Femur (tissue), 1 donor: ENCODE measurements at regions not wholly inside any gene's neighbourhood (a gene's known extent, or its start where the extent isn't known, plus 50 kb on each side); places are given as distances from the start of the nearest gene placed in this dataset.

Source experiments
- DNase-seq: peaks from one replicate; pipeline ENCODE4 v3.0.0-alpha.2; 2017

DNA sequence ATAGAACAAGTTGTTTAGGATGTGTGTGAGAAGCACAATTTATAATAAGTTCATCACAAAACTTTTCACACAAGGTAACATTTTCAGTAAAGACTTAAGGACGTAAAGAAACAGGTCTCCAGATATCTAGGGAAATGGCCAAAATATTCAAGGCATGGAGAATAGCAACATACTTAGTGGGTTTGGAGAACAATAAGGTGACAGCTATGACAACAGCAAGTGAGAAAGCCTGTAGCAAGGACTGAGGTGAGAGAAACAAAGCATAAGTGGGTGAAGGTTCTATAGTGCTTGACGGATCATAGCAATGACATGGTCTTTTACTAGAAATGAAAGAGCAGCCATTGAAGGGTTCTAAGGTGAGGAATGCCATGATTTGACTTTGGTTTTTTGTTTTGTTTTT is 1337.3 kb downstream of the PCDH18 start:
- DNase-seq = no peak

DNA sequence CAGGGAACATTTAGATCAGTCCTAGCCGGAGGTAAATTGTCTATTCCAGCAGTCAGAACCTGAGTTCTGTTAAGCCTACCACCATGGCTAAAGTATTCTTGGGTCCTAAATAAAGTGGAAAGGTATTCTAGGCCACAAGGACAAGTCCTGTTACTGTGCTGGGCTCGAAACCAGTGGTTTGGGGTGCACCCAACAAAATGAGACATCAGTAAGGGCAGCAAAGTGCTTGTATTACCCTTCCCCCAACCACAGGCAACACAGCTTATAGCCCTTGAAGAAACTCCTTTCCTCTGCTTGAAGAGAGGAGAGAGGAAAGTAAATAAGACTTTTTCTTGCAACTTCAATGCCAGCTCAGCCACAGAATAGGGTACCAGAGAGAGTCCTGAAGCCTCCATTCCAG is 1345.6 kb downstream of the PCDH18 start:
- DNase-seq = no peak

DNA sequence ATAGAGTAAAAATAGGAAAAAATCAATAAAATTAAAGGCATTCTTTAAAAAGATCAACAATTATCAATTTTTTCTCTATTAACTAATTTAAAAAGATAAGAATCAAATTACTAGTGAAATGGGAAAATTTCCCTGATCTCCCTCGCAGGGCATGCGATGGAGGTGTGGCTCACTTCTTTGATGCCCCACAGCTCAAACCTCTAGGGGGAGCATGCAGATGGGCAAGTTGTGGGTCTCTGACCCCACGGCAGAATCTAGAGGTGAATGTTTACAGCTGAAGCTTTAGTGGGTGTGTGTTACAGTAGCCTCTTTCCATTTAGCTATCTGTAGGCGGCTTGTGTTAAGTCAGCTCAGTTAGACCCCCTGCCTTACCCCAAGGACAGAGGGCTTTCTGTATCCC is 1348.8 kb downstream of the PCDH18 start:
- DNase-seq = no peak

DNA sequence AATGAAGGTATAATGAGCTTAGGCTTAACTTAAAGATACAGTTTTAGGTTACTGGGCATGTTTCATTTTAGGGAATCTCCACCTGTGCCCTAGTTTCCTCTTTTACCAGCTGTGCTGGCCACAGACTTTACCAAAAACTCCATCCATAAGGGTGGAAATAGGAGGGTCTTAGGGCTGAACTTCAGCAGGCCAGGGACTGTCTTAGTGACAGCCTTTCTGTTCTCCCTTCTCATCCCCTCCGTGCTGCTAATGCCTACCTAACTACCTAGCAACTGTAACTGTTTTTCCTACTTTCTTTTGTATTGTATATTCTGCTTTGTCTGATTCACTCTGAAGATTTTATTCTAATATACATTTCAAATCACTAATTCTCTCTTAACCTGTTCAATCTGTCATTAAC is 1375.3 kb downstream of the PCDH18 start:
- DNase-seq = no peak

DNA sequence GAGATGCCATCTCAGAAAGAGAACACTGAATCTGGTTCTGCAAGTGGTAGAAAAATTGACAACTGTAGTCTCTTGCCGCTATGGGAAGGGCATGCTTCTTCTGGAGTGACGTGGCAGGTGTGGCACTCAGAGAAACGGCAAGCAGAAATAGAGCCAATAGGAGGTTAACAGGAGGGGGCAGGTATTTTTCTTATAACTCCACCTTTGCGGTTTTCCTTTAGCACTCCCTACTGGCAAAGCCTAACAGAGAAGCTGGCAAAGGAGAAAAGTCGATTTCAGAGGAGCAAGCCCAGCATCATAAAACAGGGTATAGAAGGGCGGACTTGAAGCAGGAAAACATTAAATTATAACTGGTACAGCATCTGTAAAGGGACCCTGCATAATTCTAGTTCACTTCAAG is 1382.2 kb downstream of the PCDH18 start:
- no peak for DNase-seq

DNA sequence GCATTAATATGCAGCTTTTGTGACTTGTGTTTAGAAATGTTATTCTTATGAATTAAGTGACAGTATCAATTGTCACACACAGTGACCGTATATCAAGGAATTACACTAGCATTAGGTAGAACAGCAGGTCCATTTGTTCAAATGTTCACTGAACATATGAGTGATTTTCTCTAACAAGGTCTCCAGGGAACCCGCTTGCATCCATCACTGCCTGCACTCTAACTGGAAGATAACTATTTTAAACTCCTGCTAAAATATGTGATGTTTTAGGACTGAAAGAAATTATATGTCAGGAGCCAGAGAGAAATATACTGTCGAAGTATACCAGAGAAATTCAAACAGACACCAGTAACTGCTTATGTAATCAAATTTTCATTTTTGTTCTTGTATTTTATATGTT is 1395.7 kb downstream of the PCDH18 start:
- no peak for DNase-seq

DNA sequence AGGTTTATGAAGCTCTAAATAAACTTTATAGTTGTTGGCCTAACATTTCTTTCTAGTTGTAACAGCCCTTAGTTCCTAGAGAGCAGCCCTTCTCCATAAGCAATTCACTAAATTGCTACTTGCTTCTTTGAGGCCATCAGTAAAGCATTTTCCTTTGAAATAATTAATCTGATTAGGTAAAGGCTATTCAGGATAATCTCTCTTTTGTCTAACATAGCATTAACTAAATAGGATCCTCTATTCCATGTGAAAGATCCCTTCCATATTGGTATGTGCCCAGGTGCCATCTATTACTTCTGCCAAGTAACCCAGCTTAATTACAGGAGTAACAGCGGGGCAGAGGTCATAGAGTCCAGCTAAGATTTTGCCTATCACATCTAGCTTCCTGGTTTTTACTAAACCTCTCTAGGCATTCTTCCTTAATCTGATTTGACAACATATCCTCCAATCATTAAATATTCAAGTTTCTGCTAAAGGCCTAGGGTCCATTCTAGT is 1408.0 kb downstream of the PCDH18 start:
- DNase-seq = no peak

DNA sequence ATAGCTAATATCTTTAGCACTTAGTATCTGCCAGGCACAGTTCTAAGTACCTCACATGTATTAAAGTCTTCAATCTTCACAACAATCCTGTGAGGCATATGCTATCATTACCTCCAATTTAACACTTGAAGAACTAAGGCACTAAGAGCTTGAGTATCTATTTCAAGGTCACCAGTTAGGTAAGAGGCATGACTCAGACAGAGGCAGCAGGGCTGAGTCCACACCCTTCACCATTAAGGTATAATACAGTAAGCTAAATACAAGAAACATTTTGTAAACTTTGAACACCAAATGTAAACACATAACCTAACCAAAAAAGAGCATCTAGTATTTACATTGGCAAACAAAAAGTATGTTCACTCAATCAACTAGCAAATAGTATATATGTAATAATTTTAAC is 1410.9 kb downstream of the PCDH18 start:
- no peak for DNase-seq

DNA sequence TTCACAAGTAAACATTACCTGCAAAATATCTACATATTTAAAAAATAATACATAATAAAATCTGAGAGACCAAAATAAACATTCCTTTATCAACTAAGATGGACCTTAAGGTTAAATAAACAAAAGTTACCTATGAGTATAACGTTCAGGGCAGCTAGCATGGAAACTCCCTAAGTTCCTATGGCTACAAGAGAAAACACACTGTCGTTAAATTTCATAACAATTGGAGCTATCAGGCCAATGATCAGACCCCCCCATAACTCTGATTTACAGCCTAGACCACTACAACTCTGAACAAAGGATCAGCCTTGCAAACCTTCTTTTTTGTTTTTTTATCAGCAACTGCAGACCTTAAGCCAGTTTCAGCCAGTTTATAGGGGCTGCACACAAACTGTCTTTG is 1418.4 kb downstream of the PCDH18 start:
- DNase-seq = no peak

DNA sequence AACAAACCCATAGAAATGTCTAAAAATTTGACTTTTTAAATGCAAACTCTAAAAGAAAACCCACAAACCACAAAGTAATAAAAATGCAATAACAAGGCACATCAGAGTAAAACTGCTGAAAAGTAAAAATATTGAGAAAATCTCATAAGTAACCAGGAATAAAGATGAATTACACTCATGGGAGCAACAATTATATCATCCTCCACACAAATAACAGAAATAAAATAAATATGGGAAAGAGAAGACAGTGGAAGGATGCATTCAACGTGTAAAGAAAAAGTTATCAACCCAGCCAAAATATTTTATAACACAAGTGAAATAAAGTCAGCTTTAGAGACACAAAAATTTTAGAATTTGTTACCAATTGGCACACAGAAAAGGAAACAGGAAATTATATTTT is 1420.2 kb downstream of the PCDH18 start:
- no peak for DNase-seq

DNA sequence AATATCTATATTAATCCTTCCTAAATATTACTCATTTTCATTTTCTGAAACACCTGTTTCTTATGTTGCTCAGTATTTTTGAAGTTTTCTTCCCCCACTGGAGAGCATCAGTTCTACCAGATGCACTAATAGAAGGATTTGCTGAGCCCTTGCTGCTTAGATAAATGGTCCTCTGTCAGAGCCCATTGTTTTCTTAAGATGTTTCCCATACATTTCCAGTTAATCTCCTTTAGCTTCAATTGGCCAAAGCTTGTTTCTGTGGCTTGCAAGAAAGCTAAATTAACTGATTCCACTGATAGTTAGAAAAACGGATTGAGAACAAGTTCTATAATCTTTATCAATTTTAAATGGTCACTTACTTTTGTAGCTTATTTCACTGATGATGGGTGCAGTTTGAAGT is 1425.5 kb downstream of the PCDH18 start:
- no peak for DNase-seq

DNA sequence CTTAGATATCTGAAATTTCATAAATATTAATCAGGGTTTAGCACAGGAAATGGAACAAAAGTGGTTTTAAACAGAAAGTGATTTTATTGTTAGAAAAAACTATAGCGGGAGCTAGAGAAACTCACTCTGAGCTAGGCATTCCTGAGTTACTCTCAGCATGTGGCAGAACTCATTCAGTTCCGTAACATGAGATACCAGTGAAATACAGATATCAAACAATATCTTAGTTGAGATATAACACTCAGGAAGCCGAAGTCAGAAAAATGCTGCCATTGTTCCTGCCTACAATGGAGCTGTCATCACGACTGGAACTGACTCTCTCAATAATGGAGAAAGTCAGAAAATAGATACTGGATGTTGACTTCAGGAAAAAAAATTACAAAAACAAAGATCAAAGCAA is 1428.7 kb downstream of the PCDH18 start:
- no peak for DNase-seq

DNA sequence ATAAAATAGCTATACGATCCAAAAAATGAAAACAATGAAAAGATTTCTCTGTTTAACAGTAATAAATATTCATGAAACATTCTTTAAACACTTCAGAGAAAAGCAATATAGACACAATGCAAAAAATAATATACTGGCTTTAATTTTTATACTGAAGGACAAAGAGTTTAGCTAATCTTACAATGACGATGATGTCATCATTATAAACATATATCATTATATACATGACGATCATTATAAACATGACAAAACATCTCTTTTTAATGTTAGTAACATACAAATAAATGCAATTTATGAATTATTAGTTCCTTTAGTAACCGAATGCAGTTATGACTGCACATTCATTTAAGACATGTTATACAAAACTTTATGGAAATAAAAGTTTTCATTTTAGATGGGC is 1434.6 kb downstream of the PCDH18 start:
- DNase-seq = no peak

DNA sequence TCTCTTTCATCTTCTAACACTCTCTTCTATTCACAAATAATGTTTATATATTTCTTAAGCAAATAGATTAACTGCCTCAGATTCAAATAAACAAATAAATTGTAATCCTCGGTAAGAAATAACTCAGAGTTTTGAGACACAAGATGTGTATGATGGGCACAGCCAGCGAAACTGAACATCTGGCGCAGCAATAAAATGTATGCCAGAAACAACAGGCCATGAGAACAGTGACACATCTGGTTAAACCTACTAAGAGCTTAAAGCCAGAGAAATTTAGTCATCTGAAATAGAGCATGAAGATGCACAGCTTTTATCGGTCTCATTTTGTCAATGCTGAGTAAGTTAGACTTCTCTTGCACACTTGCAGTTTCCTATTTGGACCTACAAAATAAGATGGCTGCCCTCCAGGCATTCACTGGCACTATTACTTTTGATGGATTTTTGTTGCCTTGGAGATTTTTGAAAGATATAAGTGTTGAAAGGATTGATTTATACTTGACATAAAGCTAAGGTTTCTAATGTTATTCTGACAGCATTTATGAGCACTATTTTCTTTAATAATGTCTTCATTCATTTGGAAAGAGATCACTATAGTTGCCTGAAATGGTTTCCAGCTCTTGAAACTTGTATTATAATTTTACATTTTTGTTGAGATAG is 1444.0 kb downstream of the PCDH18 start:
- DNase-seq = peak; percentile 30

DNA sequence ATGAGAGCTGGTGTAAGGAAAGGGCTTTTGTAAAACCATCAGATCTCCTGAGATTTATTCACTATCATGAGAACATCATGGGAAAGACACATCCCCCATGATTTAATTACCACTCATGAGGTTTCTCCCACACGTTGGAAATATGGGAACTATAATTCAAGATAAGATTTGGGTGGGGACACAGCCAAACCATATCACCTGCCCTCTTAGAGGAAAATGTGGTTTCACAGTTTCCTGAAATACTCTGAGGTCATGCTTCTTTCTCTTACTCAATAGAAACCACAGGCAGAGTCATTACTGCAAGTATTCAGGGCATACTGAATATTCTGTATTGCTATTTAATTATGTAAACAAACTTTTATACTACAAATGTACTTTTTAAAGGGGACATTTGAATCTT is 1453.3 kb downstream of the PCDH18 start:
- no peak for DNase-seq

DNA sequence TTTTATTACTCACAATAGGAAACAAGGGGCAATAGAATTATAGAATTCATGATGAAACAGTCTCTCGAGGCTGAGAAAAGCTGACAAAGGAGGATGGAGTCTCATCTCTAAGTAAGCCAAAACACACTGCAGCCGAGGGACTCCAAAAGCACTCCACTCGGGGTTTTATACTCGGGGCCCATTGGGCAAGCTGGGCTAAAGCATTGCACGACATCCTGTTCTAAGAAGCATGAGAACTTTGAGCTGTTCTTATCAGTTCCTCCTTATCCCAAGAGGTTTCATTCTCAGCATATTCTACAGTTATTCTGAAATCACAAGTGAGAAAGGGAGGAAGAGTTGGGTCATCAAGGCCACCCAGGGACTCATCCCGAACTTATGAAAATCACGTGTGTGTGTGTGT is 1475.5 kb downstream of the PCDH18 start:
- no peak for DNase-seq

DNA sequence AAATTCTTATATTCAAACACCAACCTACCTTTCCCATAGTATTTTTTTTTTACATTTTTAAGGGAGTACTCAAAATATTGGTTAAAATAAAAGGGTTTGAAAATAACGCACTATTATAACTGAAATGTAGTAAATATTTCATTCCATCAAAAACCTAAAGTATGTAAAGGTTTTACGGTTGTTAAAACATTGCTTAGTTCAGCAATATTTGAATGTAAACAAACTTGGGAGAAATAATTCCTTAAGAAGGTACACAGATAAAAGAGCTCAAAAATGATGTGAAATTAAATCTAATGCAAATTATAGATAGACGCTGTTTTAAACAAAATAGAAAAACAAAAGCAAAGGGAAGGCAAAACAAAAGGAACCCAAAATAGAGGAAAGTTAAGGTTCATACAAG is 1476.9 kb downstream of the PCDH18 start:
- DNase-seq = no peak

DNA sequence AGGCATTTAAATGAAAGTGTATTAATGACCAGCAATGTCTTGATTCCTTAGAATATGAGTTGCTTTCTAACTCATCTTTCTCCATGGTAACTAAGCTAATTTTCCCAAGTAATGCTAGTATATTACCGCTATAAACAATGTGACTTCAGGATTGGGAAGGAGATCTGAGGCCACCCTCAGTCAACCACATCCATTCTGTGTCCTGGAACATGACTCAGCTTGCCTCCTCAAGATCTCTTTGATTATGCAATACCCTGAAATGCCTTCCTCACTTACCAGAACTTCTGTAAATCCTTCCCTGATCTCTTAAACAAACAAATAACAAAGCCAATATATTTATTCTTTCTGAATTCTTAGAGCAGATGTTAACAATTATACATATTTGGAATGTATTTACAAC is 1495.5 kb downstream of the PCDH18 start:
- no peak for DNase-seq

DNA sequence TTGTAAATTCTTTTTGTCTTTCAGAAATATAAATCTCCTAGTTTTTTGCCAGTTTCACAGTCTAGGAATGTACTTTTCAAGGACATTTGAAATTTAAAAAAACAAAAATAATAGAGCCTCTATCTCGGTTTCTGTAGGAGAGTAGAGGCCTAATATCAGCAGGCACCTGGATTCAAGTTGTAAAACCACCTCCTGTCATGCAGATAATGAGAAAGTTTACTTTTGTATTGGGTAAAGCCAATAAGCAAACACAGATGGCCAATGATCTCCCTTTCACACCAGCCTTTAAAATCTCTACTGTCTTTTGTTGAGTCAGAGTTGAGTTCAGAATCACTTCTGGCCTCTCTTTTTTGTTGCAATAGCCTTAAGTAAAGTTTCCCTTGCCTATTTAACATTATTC is 1499.9 kb downstream of the PCDH18 start:
- DNase-seq = no peak

DNA sequence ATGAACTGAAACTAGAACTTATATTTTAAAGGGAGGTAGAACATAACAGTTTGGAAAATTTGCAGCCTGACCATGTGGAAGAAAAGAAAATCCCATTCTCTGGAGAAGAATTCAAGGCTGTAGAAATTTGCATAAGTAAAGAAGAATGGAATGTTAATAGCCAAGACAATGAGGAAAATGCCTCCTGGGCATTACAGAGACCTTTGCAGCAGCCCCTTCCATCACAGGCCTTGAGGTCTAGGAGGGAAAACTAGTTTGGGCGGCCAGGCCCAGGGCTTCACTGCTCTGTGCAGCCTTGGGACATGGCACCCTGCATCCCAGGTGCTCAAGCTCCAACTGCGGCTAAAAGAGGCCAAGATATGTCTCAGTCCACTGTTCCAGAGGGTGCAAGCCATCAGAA is 1506.8 kb downstream of the PCDH18 start:
- no peak for DNase-seq

DNA sequence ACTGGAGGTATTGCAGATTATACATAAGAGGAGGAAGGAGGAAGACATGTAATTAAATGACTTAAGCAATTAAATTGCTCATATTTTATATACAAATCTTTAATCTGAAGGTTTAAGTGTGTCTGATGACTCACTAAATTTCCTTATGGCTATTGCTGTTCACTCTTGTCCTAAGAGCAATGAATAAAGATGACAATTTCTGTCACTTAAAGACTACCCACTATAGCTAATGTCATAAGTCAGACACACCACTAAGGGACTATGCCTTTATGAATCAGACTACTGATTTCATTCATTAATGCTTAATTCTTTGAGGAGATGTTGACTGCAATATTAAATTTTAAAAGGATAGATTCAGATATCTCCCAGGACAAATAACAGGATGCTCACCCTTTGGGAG is 1514.7 kb downstream of the PCDH18 start:
- DNase-seq = no peak

DNA sequence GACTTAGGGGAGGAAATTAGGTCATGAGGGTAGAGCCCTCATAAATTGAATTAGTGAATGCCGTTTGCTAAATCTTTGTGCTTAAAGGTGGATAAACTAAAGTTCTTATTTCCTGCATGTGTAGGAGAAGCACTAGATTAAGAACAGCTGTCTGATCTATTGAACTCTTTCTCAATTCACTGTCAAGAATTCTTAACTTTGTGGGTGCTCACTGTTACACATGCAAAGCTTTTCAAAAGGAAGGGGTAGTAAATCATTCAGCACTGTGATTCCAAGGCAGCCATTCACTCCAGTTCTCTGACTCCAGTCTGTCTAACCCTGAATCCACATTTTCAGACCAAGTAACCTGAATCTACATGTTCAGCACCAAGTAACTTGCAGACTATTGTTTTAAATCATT is 1520.1 kb downstream of the PCDH18 start:
- DNase-seq = no peak

DNA sequence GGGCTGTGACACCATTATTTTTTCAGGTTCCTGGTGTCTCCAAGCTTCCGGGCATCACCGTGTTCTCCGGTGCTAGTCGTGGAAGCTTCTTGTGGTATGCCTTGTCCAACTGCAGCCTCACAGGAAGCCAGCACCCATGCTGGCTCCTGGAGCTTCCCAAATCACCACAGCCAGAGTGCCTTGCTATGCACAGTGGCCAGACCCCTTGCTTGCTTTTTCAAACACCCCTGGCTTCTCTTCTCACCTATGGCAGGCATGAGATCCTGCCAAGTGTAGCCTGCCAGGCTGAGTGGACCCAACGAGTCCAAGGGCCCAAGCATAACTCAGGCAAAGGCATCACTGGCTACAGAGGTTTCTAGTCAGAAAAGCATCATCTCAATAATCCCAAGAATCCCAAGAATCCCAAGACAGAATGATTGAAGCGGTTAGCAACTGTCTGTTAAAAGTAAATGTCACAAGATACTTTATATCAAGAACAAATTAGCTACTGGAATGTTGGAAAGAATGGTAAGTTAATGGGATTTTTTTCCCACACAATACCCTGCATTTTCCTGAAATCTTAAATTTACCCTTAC is 1522.9 kb downstream of the PCDH18 start:
- DNase-seq = no peak

DNA sequence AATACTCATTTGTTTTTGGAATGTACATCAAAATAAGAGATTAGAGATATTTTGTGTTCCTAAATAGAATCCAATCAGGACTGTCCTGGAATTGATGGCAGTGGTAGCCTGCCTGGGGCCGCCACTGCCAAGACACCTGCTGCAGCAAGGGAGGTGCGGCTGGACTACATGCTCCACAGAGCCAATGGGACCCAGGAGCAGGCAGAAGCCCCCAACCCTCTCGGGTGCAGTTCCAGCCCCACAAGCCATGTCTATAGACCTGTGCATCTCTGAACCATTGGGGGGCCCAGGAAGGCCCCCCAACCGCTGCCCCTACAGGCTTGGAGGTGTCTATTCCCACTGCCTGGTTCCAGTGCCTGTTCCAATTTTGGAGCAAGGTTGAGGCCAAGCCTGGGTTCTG is 1524.3 kb downstream of the PCDH18 start:
- no peak for DNase-seq

DNA sequence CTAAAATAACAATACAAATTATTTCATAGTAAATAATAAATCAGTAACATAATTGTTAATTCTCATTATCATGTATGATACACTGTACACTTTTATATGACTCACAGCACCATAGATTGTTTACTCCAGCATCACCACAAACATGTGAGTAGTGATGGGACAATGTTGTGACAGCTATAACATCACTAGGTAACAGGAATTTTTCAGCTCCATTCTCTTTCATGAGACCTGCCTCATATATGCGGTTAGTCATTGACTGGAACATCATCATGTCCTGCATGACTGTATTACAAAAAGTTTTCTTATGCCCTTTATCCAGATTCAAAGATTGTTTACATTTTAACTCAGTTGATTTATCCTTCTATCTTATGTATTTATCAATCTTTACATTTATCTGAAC is 1530.0 kb downstream of the PCDH18 start:
- DNase-seq = no peak
